ENCODE measurements at regions not wholly inside any gene's neighbourhood (a gene's known extent, or its start where the extent isn't known, plus 50 kb on each side); places are given as distances from the start of the nearest gene placed in this dataset.
"Not testable (repeated sequence)": the region's sequence is repeated elsewhere in the genome, so short reads cannot be mapped to it uniquely, and the experiment has no call there.

DNA sequence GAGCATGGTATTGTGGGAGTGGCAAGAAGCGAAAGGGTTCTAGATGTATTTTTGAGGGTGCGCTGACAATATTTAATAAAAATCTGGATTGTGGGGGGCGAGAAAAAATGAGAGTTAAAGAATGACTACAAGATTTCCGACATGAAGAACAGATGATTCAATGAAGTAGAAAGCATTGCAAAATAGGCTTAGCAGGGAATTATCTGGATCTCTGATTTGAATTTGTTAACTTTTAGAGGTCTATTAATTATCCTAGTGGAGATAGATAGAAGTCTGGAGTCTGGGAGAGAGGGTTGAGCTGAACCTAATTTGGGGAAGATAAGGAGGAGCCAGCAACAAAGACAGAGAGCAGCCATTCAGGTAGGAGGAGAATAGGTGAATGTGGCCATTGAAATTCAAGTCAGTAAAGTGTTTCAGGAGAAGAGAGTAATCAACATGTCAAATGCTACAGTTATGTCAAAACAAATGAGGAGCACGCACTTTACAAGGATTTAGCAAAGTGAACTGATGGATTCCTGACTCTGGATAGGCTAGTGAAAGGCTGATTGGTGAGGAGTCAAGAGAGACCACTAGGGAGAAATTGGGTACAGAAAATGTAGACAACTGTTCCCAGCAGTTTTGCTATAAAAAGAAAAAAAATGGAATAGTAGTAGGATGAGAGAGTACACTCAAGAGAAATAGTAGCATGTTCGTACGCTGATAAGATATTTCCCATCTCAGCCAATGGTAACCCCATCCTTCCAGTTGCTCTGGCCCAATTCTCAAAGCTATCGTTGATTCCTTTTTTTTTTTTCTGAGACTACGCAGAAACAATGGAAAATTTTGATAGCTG, 393.2 kb upstream of the CXADR start:
- Histone ChIP-seq H3K4me3 (no peak overlapping the region), H3K4me1 (ENCODE audit: low read depth) (no peaks in the 10 kb centered on the region), H3K9me3 (no peaks in the 10 kb centered on the region), H3K36me3 (ENCODE audit: low read depth) (no peaks in the 10 kb centered on the region)
- intact Hi-C loops (cut with DNase I, micrococcal nuclease): no loop called here
- DNase-seq (no peak), ATAC-seq (no peak)
- TF ChIP-seq, protein P1, sequence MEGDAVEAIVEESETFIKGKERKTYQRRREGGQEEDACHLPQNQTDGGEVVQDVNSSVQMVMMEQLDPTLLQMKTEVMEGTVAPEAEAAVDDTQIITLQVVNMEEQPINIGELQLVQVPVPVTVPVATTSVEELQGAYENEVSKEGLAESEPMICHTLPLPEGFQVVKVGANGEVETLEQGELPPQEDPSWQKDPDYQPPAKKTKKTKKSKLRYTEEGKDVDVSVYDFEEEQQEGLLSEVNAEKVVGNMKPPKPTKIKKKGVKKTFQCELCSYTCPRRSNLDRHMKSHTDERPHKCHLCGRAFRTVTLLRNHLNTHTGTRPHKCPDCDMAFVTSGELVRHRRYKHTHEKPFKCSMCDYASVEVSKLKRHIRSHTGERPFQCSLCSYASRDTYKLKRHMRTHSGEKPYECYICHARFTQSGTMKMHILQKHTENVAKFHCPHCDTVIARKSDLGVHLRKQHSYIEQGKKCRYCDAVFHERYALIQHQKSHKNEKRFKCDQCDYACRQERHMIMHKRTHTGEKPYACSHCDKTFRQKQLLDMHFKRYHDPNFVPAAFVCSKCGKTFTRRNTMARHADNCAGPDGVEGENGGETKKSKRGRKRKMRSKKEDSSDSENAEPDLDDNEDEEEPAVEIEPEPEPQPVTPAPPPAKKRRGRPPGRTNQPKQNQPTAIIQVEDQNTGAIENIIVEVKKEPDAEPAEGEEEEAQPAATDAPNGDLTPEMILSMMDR (IDR thresholded peaks at IDR 0.05): no peak

DNA sequence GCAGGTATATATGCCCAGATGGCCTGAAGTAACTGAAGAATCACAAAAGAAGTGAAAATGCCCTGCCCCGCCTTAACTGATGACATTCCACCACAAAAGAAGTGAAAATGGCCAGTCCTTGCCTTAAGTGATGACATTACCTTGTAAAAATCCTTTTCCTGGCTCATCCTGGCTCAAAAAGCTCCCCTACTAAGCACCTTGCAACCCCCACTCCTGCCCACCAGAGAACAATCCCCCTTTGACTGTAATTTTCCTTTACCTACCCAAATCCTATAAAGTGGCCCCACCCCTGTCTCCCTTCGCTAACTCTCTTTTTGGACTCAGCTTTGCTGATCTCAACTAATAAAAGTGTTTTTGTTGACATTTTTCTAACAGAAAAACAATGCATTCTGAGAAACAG, 385.4 kb upstream of the CXADR start:
- intact Hi-C loops (cut with DNase I, micrococcal nuclease); DNase-seq; H3K4me3 ChIP-seq; H3K9me3 ChIP-seq; ATAC-seq; H3K36me3 ChIP-seq (ENCODE audit: low read depth); H3K4me1 ChIP-seq (ENCODE audit: low read depth): not testable (repeated sequence)

DNA sequence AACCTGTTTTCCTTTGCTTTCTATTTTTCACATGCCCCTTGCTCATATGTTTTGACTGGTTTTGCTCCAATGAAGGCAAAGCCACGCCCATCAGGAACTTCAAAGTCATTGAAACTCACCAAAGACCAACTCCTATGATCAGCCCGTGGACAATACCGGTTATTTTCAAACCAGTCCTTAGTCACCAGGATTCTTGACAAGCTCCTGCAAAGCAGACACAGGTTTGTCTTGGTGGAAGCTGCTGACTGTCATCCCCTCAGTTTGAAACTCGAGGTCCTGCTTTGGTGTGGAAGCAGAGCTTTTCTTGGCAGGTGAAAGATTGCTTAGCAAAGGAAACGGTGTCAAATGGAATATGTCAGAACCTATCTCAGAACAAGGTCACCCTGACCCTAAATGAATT, 384.7 kb upstream of the CXADR start:
- intact Hi-C loops (cut with DNase I, micrococcal nuclease): no loop called here
- Histone ChIP-seq H3K4me3 (no peak overlapping the region), H3K36me3 (ENCODE audit: low read depth) (no peaks in the 10 kb centered on the region), H3K9me3 (no peaks in the 10 kb centered on the region), H3K4me1 (ENCODE audit: low read depth) (no peaks in the 10 kb centered on the region)
- no peak for ATAC-seq
- DNase-seq: no peak
- TF ChIP-seq, protein P1 (IDR thresholded peaks at IDR 0.05): no peak

DNA sequence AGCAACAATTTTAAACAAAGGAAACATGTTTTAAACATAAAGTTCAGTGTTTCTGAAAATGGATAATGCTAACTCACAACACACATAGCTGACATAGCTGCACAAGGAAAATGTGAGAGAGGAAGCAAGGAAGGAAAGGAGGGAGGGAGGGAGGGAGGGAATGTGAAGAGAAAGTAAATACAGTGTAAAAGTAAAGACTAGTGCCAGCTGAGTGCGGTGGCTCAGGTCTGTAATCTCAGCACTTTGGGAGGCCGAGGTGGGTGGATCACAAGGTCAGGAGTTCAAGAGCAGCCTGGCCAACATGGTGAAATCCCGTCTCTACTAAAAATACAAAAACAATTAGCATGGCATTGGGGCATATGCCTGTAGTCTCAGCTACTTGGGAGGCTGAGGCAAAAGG, 373.7 kb upstream of the CXADR start:
- H3K9me3 ChIP-seq; H3K4me1 ChIP-seq (ENCODE audit: low read depth); H3K36me3 ChIP-seq (ENCODE audit: low read depth); intact Hi-C loops (cut with DNase I, micrococcal nuclease); H3K4me3 ChIP-seq; DNase-seq: not testable (repeated sequence)
- ATAC-seq: peak; percentile 45

DNA sequence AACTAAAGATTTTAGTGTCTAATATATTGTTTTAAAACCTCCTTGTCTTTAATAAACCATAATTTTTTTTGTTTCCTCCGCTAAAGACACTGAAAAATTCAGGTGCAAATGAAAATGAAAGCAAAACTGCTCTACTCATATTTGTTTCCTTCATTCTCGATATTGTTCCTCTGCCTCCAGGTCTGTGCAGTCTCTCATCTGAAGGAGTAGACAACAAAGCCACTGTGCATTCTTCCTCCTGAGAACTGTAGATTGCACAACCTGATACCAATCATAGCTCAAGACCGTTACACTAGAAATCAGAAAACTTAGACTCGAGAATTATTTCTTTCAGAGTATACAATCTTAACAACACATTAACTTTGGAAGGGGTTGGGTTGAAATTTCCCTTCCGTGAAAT, 373.1 kb upstream of the CXADR start:
- peak; percentile 64 for ATAC-seq
- no peaks in the 10 kb centered on the region for H3K9me3 ChIP-seq
- intact Hi-C loops (cut with DNase I, micrococcal nuclease): no loop called here

DNA sequence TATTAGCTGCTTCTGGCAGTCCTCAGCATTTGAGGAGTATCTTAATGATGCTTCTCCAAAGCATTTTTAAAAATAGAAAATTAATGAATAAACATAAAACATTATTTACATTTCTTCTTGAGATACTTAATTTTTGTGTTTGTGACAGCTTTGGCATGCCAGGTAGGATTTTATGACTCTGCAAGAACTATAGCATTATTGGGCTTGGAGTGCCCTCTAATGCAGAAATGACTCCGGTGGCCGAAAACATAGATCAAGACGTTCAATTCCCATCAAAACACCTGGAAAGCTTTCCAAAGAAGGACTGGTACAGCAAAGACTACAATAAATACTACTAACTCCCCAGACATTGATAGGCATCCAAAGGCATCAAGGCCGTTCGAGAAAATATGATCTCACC, 366.4 kb upstream of the CXADR start:
- TF ChIP-seq, protein P1 (IDR thresholded peaks at IDR 0.05): no peak
- H3K9me3 ChIP-seq: no peaks in the 10 kb centered on the region
- no peaks in the 10 kb centered on the region for H3K36me3 ChIP-seq (ENCODE audit: low read depth)
- no peak for ATAC-seq
- no peaks in the 10 kb centered on the region for H3K4me1 ChIP-seq (ENCODE audit: low read depth)
- intact Hi-C loops (cut with DNase I, micrococcal nuclease): no loop called here
- no peak overlapping the region for H3K4me3 ChIP-seq
- DNase-seq: peak in 1 of 3 donors; percentile 37

More for the DNA sequence above, 373.1 kb upstream of the CXADR start:
- no peaks in the 10 kb centered on the region for H3K4me1 ChIP-seq (ENCODE audit: low read depth)
- DNase-seq: no peak
- TF ChIP-seq, protein P1 (IDR thresholded peaks at IDR 0.05): no peak
- H3K4me3 ChIP-seq: no peak overlapping the region
- H3K36me3 ChIP-seq (ENCODE audit: low read depth): no peaks in the 10 kb centered on the region

All from mucosa of descending colon (tissue), 3 donors.